Thyroid gland (tissue), 4 donors: ENCODE measurements at regions not wholly inside any gene's neighbourhood (a gene's known extent, or its start where the extent isn't known, plus 50 kb on each side); places are given as distances from the start of the nearest gene placed in this dataset.

ENCODE experiments used
- POLR2A ChIP-seq, 2 donors: fragments of 450-650 bp; IDR thresholded peaks; one replicate each; pipeline ENCODE4 v1.6.1; 2017; ENCODE audit warnings: antibody characterized with exemption in 2 of 2, mild to moderate bottlenecking in 2 of 2, moderate library complexity in 1 of 2
- TF ChIP-seq, protein P1 (sequence below), 6 experiments: fragments of 200-600 bp in 3 of 6; fragments of 450-650 bp in 3 of 6; sonication (generic) in 3 of 6; IDR thresholded peaks; one replicate each; pipeline ENCODE4 v1.5.1; 2016 to 2019; ENCODE audit warnings: antibody characterized with exemption in 6 of 6, mild to moderate bottlenecking in 2 of 6, inconsistent platforms in 1 of 6, moderate library complexity in 1 of 6

DNA sequence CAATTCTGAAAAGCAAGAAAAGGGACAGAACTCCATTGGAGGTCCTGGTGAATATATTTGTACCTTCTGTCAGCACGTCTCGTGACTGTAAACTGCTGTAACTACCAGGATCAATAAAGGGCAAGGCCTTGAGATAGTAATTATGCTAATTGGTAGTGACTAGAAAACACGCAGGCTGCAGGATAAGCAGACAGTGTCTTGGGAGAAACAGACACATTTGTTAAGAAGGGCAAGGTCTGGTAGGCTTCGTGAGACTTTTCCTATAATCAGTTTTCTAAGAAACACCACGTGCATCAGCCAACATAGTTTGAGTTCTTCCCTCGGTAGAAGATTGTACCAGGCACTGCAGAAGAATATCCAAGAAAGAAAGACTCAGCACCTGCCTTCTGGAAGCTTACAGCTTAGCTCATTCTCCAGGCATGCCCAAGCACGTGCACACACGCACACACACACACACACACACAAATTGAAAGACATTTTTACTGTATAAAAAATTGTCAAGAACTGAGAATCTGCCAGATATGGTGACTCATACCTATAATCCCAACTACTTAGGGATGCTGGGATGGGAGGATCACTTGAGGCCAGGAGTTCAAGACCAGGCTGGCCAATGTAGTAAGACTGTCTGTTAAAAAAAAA is 167.0 kb upstream of the SASH1 start:
- TF ChIP-seq, protein P1, sequence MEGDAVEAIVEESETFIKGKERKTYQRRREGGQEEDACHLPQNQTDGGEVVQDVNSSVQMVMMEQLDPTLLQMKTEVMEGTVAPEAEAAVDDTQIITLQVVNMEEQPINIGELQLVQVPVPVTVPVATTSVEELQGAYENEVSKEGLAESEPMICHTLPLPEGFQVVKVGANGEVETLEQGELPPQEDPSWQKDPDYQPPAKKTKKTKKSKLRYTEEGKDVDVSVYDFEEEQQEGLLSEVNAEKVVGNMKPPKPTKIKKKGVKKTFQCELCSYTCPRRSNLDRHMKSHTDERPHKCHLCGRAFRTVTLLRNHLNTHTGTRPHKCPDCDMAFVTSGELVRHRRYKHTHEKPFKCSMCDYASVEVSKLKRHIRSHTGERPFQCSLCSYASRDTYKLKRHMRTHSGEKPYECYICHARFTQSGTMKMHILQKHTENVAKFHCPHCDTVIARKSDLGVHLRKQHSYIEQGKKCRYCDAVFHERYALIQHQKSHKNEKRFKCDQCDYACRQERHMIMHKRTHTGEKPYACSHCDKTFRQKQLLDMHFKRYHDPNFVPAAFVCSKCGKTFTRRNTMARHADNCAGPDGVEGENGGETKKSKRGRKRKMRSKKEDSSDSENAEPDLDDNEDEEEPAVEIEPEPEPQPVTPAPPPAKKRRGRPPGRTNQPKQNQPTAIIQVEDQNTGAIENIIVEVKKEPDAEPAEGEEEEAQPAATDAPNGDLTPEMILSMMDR (IDR thresholded peaks at IDR 0.05), result no peak
- TF ChIP-seq POLR2A (IDR thresholded peaks at IDR 0.05), result no peak
